ENCODE measurements at regions not wholly inside any gene's neighbourhood (a gene's known extent, or its start where the extent isn't known, plus 50 kb on each side); places are given as distances from the start of the nearest gene placed in this dataset.

- no peak overlapping the region for H3K27ac ChIP-seq
- no peak for TF ChIP-seq ZFX (IDR thresholded peaks at IDR 0.05; ENCODE audit: borderline replicate concordance)
- TF ChIP-seq, protein P1, sequence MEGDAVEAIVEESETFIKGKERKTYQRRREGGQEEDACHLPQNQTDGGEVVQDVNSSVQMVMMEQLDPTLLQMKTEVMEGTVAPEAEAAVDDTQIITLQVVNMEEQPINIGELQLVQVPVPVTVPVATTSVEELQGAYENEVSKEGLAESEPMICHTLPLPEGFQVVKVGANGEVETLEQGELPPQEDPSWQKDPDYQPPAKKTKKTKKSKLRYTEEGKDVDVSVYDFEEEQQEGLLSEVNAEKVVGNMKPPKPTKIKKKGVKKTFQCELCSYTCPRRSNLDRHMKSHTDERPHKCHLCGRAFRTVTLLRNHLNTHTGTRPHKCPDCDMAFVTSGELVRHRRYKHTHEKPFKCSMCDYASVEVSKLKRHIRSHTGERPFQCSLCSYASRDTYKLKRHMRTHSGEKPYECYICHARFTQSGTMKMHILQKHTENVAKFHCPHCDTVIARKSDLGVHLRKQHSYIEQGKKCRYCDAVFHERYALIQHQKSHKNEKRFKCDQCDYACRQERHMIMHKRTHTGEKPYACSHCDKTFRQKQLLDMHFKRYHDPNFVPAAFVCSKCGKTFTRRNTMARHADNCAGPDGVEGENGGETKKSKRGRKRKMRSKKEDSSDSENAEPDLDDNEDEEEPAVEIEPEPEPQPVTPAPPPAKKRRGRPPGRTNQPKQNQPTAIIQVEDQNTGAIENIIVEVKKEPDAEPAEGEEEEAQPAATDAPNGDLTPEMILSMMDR (IDR thresholded peaks at IDR 0.05): no peak
Observed at GRCh38 chr21:15567191-15567590, 162.6 kb upstream of the USP25 start.

- H3K27ac ChIP-seq: no peak overlapping the region
- TF ChIP-seq ZFX (IDR thresholded peaks at IDR 0.05; ENCODE audit: borderline replicate concordance): no peak
- TF ChIP-seq, protein P1 (IDR thresholded peaks at IDR 0.05): no peak
Observed at GRCh38 chr21:15568516-15568915, 161.3 kb upstream of the USP25 start.

- H3K27ac ChIP-seq: no peak overlapping the region
- TF ChIP-seq, protein P1 (IDR thresholded peaks at IDR 0.05): no peak
- TF ChIP-seq ZFX (IDR thresholded peaks at IDR 0.05; ENCODE audit: borderline replicate concordance): no peak
Observed at GRCh38 chr21:15586752-15587427, 142.9 kb upstream of the USP25 start.

GRCh38 chr21:15592271-15592860 is 137.4 kb upstream of the USP25 start:
- TF ChIP-seq, protein P1 (IDR thresholded peaks at IDR 0.05): peak; percentile 74
- TF ChIP-seq ZFX (IDR thresholded peaks at IDR 0.05; ENCODE audit: borderline replicate concordance): no peak
- no peak overlapping the region for H3K27ac ChIP-seq

GRCh38 chr21:15592957-15593356 is 136.8 kb upstream of the USP25 start:
- TF ChIP-seq, protein P1 (IDR thresholded peaks at IDR 0.05): no peak
- TF ChIP-seq ZFX (IDR thresholded peaks at IDR 0.05; ENCODE audit: borderline replicate concordance): no peak
- H3K27ac ChIP-seq: no peak overlapping the region

DNA sequence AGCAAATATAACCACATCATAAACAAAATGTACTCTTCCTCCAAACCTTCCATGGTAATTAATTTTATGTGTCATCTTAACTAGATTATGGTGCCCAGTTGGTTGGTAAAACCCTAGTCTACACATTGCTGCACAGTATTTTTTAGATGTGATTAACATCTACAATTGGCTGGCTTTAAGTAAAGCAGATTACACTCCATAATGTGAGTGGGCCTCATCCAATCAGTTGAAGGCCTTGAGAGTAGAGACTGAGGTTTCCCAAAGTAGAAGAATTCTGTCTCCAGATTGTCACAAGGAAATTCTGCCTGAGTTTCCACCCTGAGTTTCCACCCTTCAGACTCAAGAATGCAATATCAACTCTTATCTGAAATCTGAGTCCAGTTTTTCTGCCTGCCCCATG is 128.4 kb upstream of the USP25 start:
- no peak overlapping the region for H3K27ac ChIP-seq
- TF ChIP-seq ZFX (IDR thresholded peaks at IDR 0.05; ENCODE audit: borderline replicate concordance): no peak
- TF ChIP-seq, protein P1 (IDR thresholded peaks at IDR 0.05): no peak

DNA sequence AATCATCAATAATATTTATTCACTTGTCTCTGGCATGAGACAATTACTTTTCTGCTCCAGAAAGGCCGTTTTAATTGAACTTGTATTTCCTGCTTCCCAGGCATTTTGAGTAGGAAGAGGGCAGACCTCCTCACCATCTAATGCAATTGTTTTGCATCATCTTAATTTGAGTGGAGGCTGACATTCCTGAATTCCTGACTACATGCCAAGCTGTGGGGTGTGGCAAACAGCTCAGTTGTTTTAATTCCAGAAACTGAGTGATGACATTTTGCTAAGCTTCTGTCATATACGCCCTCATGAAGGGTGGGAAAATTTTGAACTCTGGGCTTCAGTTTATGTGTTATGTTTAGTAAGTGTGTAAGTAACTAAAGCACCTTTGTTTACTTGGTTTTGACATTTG is 125.4 kb upstream of the USP25 start:
- TF ChIP-seq, protein P1 (IDR thresholded peaks at IDR 0.05): no peak
- no peak for TF ChIP-seq ZFX (IDR thresholded peaks at IDR 0.05; ENCODE audit: borderline replicate concordance)
- H3K27ac ChIP-seq: no peak overlapping the region
